ENCODE measurements at regions not wholly inside any gene's neighbourhood (a gene's known extent, or its start where the extent isn't known, plus 50 kb on each side); places are given as distances from the start of the nearest gene placed in this dataset.

DNA sequence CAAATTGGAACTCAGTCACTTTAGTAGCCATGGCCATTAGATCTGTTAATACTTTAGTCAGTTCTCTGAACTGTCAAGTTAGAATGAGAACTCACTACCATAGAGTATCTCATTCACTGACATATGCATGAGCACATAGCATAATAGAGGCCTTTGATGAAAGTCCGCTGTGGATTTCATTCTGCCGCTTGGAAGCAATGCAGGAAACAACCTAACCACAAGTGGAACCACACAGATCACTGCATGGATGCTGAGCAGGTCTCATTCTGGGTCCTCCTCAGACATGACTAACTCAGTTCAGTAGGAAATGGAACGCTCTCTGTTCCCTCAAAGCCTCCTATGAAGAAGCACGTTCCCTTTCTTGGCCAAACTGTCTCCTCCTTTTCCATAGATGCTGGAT lies 1624.8 kb upstream of the TENM3 start:
- in situ Hi-C loops (cut with MboI; ENCODE audit: low sequenced_read_pairs in 4 of 4), result no loop called here
- Histone ChIP-seq H3K4me1 (no peaks in the 10 kb centered on the region), H3K27ac (no peak overlapping the region), H3K36me3 (no peaks in the 10 kb centered on the region), H3K9me3 (no peaks in the 10 kb centered on the region), H3K4me3 (no peak overlapping the region), H3K27me3 (no peaks in the 10 kb centered on the region)
- intact Hi-C loops (cut with DNase I; ENCODE audit: low total_unique reads), result no loop called here
- no peak for TF ChIP-seq POLR2A (IDR thresholded peaks at IDR 0.05)
- TF ChIP-seq, protein P1, sequence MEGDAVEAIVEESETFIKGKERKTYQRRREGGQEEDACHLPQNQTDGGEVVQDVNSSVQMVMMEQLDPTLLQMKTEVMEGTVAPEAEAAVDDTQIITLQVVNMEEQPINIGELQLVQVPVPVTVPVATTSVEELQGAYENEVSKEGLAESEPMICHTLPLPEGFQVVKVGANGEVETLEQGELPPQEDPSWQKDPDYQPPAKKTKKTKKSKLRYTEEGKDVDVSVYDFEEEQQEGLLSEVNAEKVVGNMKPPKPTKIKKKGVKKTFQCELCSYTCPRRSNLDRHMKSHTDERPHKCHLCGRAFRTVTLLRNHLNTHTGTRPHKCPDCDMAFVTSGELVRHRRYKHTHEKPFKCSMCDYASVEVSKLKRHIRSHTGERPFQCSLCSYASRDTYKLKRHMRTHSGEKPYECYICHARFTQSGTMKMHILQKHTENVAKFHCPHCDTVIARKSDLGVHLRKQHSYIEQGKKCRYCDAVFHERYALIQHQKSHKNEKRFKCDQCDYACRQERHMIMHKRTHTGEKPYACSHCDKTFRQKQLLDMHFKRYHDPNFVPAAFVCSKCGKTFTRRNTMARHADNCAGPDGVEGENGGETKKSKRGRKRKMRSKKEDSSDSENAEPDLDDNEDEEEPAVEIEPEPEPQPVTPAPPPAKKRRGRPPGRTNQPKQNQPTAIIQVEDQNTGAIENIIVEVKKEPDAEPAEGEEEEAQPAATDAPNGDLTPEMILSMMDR (IDR thresholded peaks at IDR 0.05 in 4 of 5, conservative IDR thresholded peaks at IDR 0.05 in 1 of 5), result no peak
- DNase-seq, result no peak
- no peak for ATAC-seq

DNA sequence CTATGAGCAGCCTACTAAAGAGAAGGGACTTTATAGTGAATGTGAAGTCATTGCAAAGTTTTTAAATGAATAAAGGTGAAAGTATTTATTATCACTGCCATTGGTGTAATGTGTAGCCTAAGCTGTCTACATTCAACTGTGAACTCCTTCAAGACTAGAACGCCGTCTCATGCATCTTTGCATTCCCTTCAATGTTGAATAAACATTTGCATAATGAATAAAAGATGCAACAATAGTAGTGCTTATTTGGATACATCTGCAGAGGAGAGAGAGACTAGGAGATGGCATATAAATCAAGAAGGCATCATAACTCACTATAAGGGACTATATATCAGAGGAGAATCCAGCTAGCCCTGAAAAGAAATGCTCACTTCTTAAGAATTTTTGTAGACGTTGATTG lies 1623.8 kb upstream of the TENM3 start:
- ATAC-seq, result no peak
- intact Hi-C loops (cut with DNase I; ENCODE audit: low total_unique reads), result no loop called here
- in situ Hi-C loops (cut with MboI; ENCODE audit: low sequenced_read_pairs in 4 of 4), result no loop called here
- no peaks in the 10 kb centered on the region for H3K27me3 ChIP-seq
- no peaks in the 10 kb centered on the region for H3K9me3 ChIP-seq
- H3K36me3 ChIP-seq, result no peaks in the 10 kb centered on the region
- no peaks in the 10 kb centered on the region for H3K4me1 ChIP-seq
- no peak for DNase-seq
- TF ChIP-seq, protein P1 (IDR thresholded peaks at IDR 0.05 in 4 of 5, conservative IDR thresholded peaks at IDR 0.05 in 1 of 5), result no peak
- no peak for TF ChIP-seq POLR2A (IDR thresholded peaks at IDR 0.05)
- no peak overlapping the region for H3K4me3 ChIP-seq
- H3K27ac ChIP-seq, result no peak overlapping the region

DNA sequence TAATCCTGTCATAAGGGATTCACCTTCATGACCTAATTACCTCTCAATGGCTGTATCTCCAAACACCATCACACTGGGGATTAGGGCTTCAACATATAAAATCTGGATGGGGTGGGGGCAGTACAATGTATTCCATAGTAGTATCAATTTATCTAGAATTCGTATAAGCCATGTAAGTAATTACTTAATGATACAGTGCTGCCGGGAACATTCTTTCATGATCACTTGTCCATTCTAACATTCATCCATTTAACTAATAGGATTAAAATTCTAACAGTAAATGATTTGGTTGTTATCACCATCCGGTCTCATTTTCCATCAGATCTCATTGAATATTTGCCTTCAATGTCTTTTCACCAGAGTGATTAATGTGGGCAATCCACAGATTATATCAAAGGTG lies 1620.9 kb upstream of the TENM3 start:
- Histone ChIP-seq H3K36me3 (no peaks in the 10 kb centered on the region), H3K9me3 (no peaks in the 10 kb centered on the region), H3K27ac (no peak overlapping the region), H3K4me3 (no peak overlapping the region), H3K27me3 (no peaks in the 10 kb centered on the region), H3K4me1 (no peaks in the 10 kb centered on the region)
- intact Hi-C loops (cut with DNase I; ENCODE audit: low total_unique reads), result no loop called here
- ATAC-seq, result no peak
- DNase-seq, result no peak
- TF ChIP-seq POLR2A (IDR thresholded peaks at IDR 0.05), result no peak
- TF ChIP-seq, protein P1 (IDR thresholded peaks at IDR 0.05 in 4 of 5, conservative IDR thresholded peaks at IDR 0.05 in 1 of 5), result no peak
- in situ Hi-C loops (cut with MboI; ENCODE audit: low sequenced_read_pairs in 4 of 4), result no loop called here

DNA sequence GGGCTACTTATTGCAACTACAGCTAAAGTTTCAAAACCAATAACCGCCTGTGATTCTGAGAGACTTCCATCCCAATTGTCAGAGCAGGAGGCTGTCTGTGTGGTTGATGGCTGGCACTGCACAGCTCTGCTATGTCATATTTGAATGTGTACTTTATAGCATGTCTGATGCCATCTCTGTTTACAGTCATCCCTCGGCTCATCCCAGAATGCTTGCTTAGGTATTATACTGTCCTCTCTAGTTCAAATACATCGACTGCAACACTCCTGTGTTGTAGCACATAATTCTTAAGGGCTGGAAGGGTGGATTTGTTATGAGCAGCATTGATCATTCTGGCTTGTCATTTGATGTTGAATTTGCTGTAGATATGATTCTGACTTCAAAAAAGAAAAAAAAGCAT lies 1617.5 kb upstream of the TENM3 start:
- Histone ChIP-seq H3K27ac (no peak overlapping the region), H3K4me3 (no peak overlapping the region), H3K36me3 (no peaks in the 10 kb centered on the region), H3K27me3 (no peaks in the 10 kb centered on the region), H3K4me1 (no peaks in the 10 kb centered on the region), H3K9me3 (no peaks in the 10 kb centered on the region)
- TF ChIP-seq, protein P1 (IDR thresholded peaks at IDR 0.05 in 4 of 5, conservative IDR thresholded peaks at IDR 0.05 in 1 of 5), result no peak
- no peak for TF ChIP-seq POLR2A (IDR thresholded peaks at IDR 0.05)
- ATAC-seq (no peak), DNase-seq (no peak)
- intact Hi-C loops (cut with DNase I; ENCODE audit: low total_unique reads) (no loop called here), in situ Hi-C loops (cut with MboI; ENCODE audit: low sequenced_read_pairs in 4 of 4) (no loop called here)

DNA sequence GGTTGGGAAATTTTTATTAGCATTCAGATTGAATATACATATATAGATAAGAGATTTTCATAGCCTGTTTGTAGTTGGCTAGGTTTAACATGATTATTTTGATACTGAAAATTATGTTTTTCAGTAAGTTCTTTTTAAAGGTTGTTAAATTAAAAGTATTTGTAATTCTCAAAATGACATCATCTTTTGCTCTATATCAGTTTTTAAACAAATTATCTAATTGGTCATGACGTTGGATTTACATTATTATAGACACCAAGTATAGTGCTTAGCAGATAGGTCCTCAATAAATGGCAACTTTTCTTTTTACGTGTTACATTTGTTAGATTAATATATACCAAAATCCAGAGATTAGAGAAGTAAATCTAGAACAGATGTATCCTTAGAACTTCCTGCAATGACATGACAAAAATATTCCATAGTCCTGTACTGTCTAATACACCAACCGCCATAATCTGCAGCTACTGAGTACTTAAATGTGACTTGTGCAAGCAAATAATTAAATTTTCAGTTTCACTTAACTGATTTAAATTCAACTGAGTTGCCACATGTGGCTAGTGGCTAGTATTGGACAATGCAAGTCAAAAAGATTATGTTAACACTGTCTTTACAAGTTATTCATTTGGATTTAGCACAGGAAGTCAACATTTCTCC lies 1613.1 kb upstream of the TENM3 start:
- ATAC-seq, result no peak
- H3K27ac ChIP-seq, result no peak overlapping the region
- no peaks in the 10 kb centered on the region for H3K36me3 ChIP-seq
- TF ChIP-seq POLR2A (IDR thresholded peaks at IDR 0.05), result no peak
- TF ChIP-seq, protein P1 (IDR thresholded peaks at IDR 0.05 in 4 of 5, conservative IDR thresholded peaks at IDR 0.05 in 1 of 5), result no peak
- no peaks in the 10 kb centered on the region for H3K9me3 ChIP-seq
- DNase-seq, result no peak
- H3K4me3 ChIP-seq, result no peak overlapping the region
- H3K4me1 ChIP-seq, result no peaks in the 10 kb centered on the region
- intact Hi-C loops (cut with DNase I; ENCODE audit: low total_unique reads) (no loop called here), in situ Hi-C loops (cut with MboI; ENCODE audit: low sequenced_read_pairs in 4 of 4) (no loop called here)
- no peaks in the 10 kb centered on the region for H3K27me3 ChIP-seq

Measured in gastrocnemius medialis (tissue), 4 donors.